CD4-positive, alpha-beta T cell treated with Interleukin-15 for 4 hours (primary cell): ENCODE measurements at regions not wholly inside any gene's neighbourhood (a gene's known extent, or its start where the extent isn't known, plus 50 kb on each side); places are given as distances from the start of the nearest gene placed in this dataset.

Experiments
- DNase-seq: peaks from one replicate; pipeline ENCODE4 v3.0.0-alpha.2; 2020; ENCODE audit warnings: low spot score

GRCh38 chr15:62472616-62473299, 307.7 kb upstream of the C2CD4B start:
- DNase-seq: no peak

- no peak for DNase-seq
Observed at GRCh38 chr15:62474021-62474770, 309.1 kb upstream of the C2CD4B start.

GRCh38 chr15:62474771-62475124, 309.7 kb upstream of the C2CD4B start:
- no peak for DNase-seq

- no peak for DNase-seq
Observed at GRCh38 chr15:62475591-62475990, 310.5 kb upstream of the C2CD4B start.

GRCh38 chr15:62476163-62476562, 311.1 kb upstream of the C2CD4B start:
- no peak for DNase-seq

- no peak for DNase-seq
Observed at GRCh38 chr15:62477929-62478328, 312.8 kb upstream of the C2CD4B start.

GRCh38 chr15:62482785-62483429, 317.8 kb upstream of the C2CD4B start:
- no peak for DNase-seq

GRCh38 chr15:62483814-62484213, 318.7 kb upstream of the C2CD4B start:
- DNase-seq: no peak

- DNase-seq: no peak
Observed at GRCh38 chr15:62485170-62485720, 320.2 kb upstream of the C2CD4B start.

- DNase-seq: no peak
Observed at GRCh38 chr15:62486041-62486440, 321.0 kb upstream of the C2CD4B start.

- no peak for DNase-seq
Observed at GRCh38 chr15:62488387-62488786, 323.3 kb upstream of the C2CD4B start.

GRCh38 chr15:62491642-62492041, 326.6 kb upstream of the C2CD4B start:
- DNase-seq: no peak

- no peak for DNase-seq
Observed at GRCh38 chr15:62492900-62493299, 327.8 kb upstream of the C2CD4B start.

GRCh38 chr15:62494197-62494596, 329.1 kb upstream of the C2CD4B start:
- DNase-seq: no peak

- DNase-seq: no peak
Observed at GRCh38 chr15:62495670-62496614, 330.9 kb upstream of the C2CD4B start.

GRCh38 chr15:62497356-62497755, 332.3 kb upstream of the C2CD4B start:
- DNase-seq: no peak

GRCh38 chr15:62498278-62498677, 333.2 kb upstream of the C2CD4B start:
- DNase-seq: no peak

- no peak for DNase-seq
Observed at GRCh38 chr15:62498712-62499111, 333.6 kb upstream of the C2CD4B start.

- no peak for DNase-seq
Observed at GRCh38 chr15:62500325-62500724, 335.2 kb upstream of the C2CD4B start.

GRCh38 chr15:62502451-62502850, 337.4 kb upstream of the C2CD4B start:
- no peak for DNase-seq

GRCh38 chr15:62503451-62503850, 338.4 kb upstream of the C2CD4B start:
- DNase-seq: no peak

GRCh38 chr15:62505762-62506161, 340.7 kb upstream of the C2CD4B start:
- DNase-seq: no peak
